ENCODE measurements at regions not wholly inside any gene's neighbourhood (a gene's known extent, or its start where the extent isn't known, plus 50 kb on each side); places are given as distances from the start of the nearest gene placed in this dataset.

GRCh38 chrX:25156832-25157231 is 141.1 kb upstream of the ARX start:
- TF ChIP-seq HINFP (tag; conservative IDR thresholded peaks at IDR 0.05; ENCODE audit: low read depth) (no peak), ZFP36 (IDR thresholded peaks at IDR 0.05; ENCODE audit: low read depth, low read length, partially characterized antibody) (no peak), ZNF75A (CRISPR knock-in tag; IDR thresholded peaks at IDR 0.05) (no peak), ETV1 (tag; conservative IDR thresholded peaks at IDR 0.05; ENCODE audit: low read depth) (no peak), HCFC1 (IDR thresholded peaks at IDR 0.05; ENCODE audit: low read depth, low read length) (no peak), CTCF (IDR thresholded peaks at IDR 0.05 in 2 of 3, conservative IDR thresholded peaks at IDR 0.05 in 1 of 3; ENCODE audit: insufficient read depth in 2 of 3, low read depth in 1 of 3, low read length in 3 of 3) (no peak), RAD51 (IDR thresholded peaks at IDR 0.05; ENCODE audit: borderline replicate concordance, low read depth) (no peak), MAX (CRISPR knock-in tag; IDR thresholded peaks at IDR 0.05) (no peak), SMC3 (conservative IDR thresholded peaks at IDR 0.05; ENCODE audit: insufficient read depth, low read depth, low read length) (no peak), RCOR1 (IDR thresholded peaks at IDR 0.05; ENCODE audit: borderline replicate concordance in 1 of 2, low read depth in 2 of 2, low read length in 2 of 2) (no peak)
